Chondrocyte (in vitro differentiated cells): ENCODE measurements at regions not wholly inside any gene's neighbourhood (a gene's known extent, or its start where the extent isn't known, plus 50 kb on each side); places are given as distances from the start of the nearest gene placed in this dataset.

ENCODE experiments used
- DNase-seq: peaks from one replicate; pipeline ENCODE4 v3.0.0; 2021; ENCODE audit warnings: mixed read lengths, low spot score
- H3K27ac Mint-ChIP-seq: one replicate; pipeline ENCODE4 v1.8.0; 2021; ENCODE audit warnings: mild to moderate bottlenecking, moderate library complexity, mixed read lengths; ENCODE audit not compliant: unreplicated experiment
- H3K27me3 Mint-ChIP-seq: 2 replicates; pipeline ENCODE4 v1.8.0; 2021; ENCODE audit warnings: low read depth, mixed read lengths
- H3K36me3 Mint-ChIP-seq: 2 replicates; pipeline ENCODE4 v1.8.0; 2021; ENCODE audit warnings: low read depth, mixed read lengths
- H3K4me1 Mint-ChIP-seq: 2 replicates; pipeline ENCODE4 v1.8.0; 2021; ENCODE audit warnings: low read depth, mild to moderate bottlenecking, mixed read lengths
- H3K4me3 Mint-ChIP-seq: one replicate; pipeline ENCODE4 v1.8.0; 2021; ENCODE audit warnings: mild to moderate bottlenecking, moderate library complexity, mixed read lengths; ENCODE audit not compliant: unreplicated experiment
- H3K9me3 Mint-ChIP-seq: 2 replicates; pipeline ENCODE4 v1.8.0; 2021; ENCODE audit warnings: low read depth, mixed read lengths
- TF ChIP-seq, protein P1 (sequence below): fragments of 200-600 bp; sonication (generic); IDR thresholded peaks from 2 replicates; pipeline ENCODE4 v1.5.0; 2021; ENCODE audit warnings: antibody characterized with exemption, mild to moderate bottlenecking, moderate library complexity

GRCh38 chr3:135487261-135487660, 478.3 kb upstream of the PPP2R3A start:
- Mint-ChIP-seq H3K27ac (no peak overlapping the region), H3K9me3 (no peaks in the 10 kb centered on the region), H3K4me3 (no peak overlapping the region), H3K4me1 (peaks cover 3% of the 10 kb centered on the region), H3K36me3 (no peaks in the 10 kb centered on the region), H3K27me3 (no peaks in the 10 kb centered on the region)
- TF ChIP-seq, protein P1, sequence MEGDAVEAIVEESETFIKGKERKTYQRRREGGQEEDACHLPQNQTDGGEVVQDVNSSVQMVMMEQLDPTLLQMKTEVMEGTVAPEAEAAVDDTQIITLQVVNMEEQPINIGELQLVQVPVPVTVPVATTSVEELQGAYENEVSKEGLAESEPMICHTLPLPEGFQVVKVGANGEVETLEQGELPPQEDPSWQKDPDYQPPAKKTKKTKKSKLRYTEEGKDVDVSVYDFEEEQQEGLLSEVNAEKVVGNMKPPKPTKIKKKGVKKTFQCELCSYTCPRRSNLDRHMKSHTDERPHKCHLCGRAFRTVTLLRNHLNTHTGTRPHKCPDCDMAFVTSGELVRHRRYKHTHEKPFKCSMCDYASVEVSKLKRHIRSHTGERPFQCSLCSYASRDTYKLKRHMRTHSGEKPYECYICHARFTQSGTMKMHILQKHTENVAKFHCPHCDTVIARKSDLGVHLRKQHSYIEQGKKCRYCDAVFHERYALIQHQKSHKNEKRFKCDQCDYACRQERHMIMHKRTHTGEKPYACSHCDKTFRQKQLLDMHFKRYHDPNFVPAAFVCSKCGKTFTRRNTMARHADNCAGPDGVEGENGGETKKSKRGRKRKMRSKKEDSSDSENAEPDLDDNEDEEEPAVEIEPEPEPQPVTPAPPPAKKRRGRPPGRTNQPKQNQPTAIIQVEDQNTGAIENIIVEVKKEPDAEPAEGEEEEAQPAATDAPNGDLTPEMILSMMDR: no peak
- no peak for DNase-seq

DNA sequence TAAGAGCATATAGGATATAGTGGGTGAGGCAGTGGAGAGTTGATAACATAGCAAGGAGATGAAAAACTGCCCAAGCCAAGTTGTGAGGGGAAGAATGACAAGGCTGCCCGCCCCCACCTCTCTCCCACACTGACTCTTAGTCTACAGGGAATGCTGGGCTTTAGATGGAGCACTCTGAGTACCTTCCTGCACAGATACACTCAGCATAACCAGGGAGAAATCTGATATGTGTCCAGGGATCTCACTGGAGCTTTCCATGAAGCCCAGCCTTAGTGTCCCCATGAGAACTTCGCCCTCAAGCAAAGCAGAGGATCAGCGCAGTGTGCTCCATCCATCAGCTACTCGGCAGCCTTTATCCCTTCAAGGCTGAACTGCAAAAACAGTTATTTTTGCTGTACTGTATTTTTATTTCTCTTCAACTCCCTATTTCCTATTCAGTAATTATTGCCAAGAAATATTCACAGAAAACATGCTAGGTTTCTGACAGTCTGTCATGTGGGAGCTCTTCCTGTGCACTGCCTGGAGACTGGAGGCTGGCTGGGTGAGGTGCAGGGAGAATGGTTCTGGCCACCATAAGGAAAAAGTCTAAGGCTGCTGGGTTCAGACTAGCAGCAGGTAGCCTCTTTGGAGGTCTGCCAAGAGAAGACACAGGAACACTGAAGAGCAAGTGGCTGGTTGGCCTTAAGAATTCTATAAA, 475.2 kb upstream of the PPP2R3A start:
- TF ChIP-seq, protein P1: no peak
- no peak for DNase-seq

DNA sequence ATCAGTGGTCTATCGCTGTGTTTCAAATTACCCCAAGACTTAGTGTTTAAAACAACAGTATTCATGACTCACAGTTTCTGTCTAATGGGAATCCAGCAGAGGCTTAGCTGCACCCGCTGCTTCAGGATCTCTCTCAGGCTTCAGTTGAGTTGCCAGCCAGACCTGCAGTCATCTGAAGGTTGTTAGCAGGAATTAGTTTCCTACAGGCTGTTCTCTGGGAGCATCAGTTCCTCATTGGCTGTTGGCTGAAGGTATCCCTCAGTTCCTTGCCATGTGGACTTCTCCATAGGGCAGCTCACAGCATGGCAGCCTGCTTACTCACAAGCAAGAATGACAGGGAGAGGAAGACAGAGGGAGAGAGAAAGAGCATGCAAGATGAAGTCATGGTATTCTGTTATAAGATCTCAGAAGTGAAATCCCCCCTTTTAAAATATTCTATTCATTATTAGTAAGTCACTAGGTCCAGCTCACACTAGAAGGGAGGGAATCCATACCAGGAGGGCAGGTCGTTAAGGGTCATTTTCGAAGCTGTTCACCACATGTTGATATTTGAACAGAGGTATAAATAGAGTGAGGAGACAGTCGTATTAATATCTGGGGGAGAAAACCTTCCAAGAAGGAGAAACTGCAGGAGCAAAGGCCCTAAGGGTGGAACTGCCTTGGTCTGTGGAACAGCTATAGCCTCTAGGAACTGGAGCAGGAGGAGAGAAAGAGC, 473.9 kb upstream of the PPP2R3A start:
- no peaks in the 10 kb centered on the region for H3K9me3 Mint-ChIP-seq
- H3K27ac Mint-ChIP-seq: no peak overlapping the region
- H3K4me1 Mint-ChIP-seq: peaks cover 3% of the 10 kb centered on the region
- TF ChIP-seq, protein P1: no peak
- H3K27me3 Mint-ChIP-seq: no peaks in the 10 kb centered on the region
- H3K4me3 Mint-ChIP-seq: no peak overlapping the region
- H3K36me3 Mint-ChIP-seq: no peaks in the 10 kb centered on the region
- DNase-seq: no peak

More for the DNA sequence above, 475.2 kb upstream of the PPP2R3A start:
- no peaks in the 10 kb centered on the region for H3K9me3 Mint-ChIP-seq
- no peaks in the 10 kb centered on the region for H3K27me3 Mint-ChIP-seq
- no peak overlapping the region for H3K4me3 Mint-ChIP-seq
- H3K27ac Mint-ChIP-seq: no peak overlapping the region
- H3K36me3 Mint-ChIP-seq: no peaks in the 10 kb centered on the region
- H3K4me1 Mint-ChIP-seq: peaks cover 3% of the 10 kb centered on the region

- Mint-ChIP-seq H3K4me1 (peaks cover 3% of the 10 kb centered on the region), H3K36me3 (no peaks in the 10 kb centered on the region), H3K27me3 (no peaks in the 10 kb centered on the region), H3K27ac (no peak overlapping the region), H3K9me3 (no peaks in the 10 kb centered on the region), H3K4me3 (no peak overlapping the region)
- DNase-seq: no peak
- TF ChIP-seq, protein P1: no peak
Observed at GRCh38 chr3:135495891-135496290, 469.6 kb upstream of the PPP2R3A start.

- DNase-seq: no peak
- no peaks in the 10 kb centered on the region for H3K4me1 Mint-ChIP-seq
- TF ChIP-seq, protein P1: no peak
- H3K36me3 Mint-ChIP-seq: no peaks in the 10 kb centered on the region
- no peak overlapping the region for H3K4me3 Mint-ChIP-seq
- no peak overlapping the region for H3K27ac Mint-ChIP-seq
- peaks cover 2% of the 10 kb centered on the region for H3K27me3 Mint-ChIP-seq
- H3K9me3 Mint-ChIP-seq: no peaks in the 10 kb centered on the region
Observed at GRCh38 chr3:135497979-135498378, 467.5 kb upstream of the PPP2R3A start.
